CD1c-positive myeloid dendritic cell (primary cell): ENCODE measurements at regions not wholly inside any gene's neighbourhood (a gene's known extent, or its start where the extent isn't known, plus 50 kb on each side); places are given as distances from the start of the nearest gene placed in this dataset.

Experiments
- DNase-seq: peaks from one replicate; pipeline ENCODE4 v3.0.0-alpha.2; 2016; ENCODE audit errors: extremely low spot score

DNA sequence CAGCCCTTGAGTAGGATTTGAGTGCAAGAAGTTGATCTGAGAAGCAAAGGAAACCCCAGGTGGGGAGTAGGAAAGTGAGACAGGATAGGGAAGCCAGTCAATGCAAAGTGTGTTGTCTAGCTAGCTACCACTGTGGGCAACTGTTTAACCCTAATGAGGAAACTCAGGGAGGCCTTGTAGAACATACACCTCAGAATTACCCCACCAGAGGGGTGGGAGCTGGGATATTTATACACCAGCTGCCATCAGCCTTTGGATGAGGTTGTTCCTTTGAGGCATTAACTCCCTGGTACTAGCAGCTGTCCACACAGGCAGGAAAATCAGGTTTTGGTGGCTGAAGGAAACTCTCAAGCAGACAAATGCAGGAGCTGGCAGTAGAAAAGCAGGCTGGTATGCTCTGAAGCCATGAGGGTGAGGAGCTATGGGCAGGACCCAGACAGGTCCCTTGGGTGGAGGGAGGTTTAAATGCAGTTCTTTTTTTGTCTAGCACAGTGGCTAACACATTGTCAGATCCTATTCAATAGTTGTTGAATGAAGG lies 60.1 kb upstream of the ARID5B start:
- DNase-seq = no peak

DNA sequence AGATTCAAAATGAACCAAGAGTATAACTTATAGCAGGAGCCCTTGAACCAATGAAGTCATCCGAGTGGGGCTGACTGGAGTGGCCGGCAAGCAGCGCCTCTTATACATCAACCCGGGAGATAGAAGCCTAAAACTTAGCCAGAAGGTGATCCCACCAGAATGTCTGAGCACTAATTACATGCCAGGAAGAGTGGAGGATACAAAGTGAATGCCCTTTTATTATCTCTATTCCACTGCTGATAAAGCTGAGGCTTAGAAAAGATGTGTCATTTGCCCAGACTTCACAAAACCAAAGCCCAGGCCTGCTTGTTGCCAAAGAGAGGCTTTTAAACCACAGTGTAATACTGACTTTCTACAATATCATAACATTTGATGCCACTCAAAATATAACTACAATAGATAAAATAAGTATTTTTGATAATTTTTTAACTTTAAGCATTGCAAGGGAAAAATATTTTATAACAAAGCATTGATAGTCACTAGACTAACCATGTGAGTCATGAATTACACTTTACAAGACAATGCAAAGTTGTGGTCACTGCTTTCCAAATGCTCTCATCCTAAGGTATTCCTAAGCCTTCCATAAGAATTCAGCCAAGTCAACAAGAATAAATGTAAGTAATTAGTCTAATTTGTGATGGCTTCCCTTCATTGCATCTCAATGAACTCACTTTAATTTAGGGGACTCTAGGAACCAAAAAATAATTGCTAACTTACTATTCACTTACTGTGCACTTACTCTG lies 58.6 kb upstream of the ARID5B start:
- no peak for DNase-seq

DNA sequence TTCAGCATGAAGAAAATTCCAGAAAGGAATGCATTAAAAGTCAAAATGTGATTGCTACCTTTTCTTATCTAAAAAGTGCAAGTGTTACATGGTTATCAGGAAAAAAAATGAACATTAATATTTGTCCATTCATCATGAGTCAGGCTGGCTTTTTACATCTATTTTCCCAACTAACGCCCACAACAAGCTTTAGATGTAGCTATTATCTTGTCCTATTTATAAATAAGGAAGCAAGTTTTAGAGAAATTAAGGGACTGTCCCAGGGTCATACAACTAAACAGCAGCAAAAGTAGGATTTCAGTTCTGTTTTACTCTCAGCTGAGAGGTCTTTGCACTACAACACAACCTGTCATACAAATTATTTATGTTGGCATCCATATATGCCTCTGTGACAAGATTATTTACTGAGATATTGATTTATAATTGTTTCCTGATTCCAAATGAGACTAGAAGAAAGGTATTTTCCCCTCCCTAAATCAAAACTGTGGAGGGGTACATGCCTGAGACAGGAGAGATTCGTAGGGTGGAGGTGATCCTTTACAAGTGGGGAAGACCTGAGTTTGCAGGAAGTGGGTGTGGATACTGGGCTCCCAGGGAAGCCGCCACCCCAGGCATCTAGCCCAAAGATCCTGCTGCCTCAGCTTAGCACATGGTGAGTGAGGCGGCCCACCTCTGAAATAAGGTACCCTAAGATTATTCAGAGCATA lies 57.2 kb upstream of the ARID5B start:
- DNase-seq = peak; percentile 76

DNA sequence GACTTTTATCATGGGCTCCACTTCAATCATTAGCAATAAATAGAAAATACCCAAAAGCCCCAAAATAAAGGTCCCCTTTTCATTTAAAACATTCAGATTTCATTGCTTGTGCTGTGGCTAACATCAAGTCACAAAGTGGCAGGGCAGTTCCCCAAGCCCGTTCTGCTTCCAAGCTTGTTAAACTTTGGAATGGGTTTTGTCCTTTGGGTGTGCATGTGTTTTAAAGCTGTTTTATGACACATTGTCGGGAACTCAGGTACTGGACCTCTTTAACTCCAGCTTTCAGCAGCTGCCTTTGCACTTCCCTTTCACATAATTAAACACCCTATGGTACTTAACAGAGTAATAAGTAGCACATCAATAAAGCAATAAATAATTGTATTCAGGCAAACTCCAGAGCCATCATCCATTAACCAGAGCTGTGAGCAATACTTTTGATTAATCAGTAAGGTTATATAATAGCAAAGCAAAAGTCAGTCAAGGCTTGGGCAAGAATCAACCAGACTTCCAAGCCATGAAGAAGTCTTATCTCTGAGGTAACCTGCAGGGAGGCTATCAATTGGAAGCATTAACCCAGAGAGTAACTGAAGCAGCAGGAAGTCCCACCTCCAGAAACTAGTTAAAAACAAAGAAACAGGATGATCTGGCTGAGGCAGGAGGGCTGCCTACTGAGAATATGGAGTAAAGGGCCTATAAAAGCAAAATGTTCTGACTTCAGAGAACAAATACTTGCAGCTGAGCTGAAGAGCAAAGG lies 56.1 kb upstream of the ARID5B start:
- DNase-seq = no peak

DNA sequence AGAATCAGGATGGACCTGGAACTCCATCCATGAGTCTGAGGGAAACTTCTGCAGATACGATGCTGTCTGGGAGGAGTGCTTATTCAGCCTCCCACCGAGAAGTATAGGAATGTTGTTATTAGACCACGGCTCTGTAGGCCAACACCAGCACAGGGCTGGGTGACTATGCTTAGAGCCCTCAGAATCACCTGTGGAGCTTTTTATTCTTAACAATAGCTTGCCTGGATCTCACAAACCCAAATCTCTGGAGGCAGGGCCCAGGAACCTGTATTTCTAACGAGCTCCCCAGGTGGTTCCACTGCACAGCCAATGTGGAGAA lies 55.6 kb upstream of the ARID5B start:
- DNase-seq = no peak

DNA sequence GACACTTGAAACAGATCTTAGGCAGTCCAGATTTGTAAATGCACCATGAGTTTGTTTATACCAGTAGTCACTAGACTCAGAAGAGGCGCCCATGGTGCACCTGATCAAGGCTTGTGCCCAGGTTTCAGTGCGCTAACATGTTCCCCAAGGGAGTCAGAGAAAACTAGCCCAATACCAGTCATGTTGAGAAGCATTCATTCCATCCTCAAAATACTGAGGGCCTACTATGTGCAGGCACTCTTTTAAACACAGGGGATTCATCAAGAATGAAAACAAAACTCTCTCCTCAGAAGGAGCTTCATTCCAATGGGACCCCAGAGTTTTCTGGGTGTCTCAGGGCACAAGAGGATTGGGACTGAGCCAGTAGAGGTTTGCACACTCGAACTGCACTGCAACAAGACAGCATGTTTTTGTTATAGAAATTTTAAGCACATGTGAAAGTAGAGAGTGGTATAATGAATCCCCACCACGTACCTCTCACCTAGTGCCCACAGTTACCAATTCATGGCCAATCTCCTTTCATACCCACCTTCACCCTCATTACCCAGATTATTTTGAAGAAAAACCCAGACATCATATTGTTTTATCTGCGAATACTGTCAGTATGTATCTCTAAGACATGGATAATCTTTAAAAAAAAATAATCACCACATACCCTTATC lies 55.0 kb upstream of the ARID5B start:
- no peak for DNase-seq

DNA sequence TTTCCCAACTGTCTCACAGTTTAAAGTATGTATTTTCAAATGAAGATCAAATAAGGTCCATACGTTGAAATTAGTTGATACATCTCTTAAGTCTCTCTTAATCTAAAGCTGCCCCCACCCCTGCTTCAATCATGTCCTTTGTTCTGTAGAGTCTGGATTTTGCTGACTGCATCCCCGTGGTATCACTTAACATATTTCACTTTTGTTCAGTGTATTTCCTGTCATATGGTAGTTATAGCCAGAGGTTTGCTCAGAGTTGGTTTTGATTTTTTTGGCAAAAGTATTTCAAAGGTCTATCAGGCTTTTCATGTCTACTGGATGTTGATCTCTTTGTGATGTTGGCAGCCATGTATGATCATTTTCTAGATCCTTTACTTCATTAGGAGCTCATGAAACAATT lies 54.4 kb upstream of the ARID5B start:
- no peak for DNase-seq

DNA sequence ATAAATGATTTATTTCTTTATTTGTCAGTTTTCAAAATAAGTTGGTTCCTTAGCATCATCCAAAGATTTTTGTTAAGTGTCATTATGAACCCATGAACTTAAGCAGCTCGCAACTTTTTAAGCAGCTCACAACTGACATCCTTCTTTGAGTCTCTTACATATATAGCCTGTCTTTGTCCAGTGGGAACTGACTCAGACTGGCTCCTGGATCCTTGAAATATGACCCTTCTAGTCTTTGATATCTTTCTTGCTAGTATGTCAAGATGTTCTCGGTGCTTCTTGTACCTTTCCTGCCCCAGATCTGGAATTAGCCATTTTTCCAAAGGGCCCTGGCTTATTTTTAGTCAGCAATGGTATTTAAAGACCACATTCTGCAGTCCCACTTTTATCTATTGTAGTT lies 53.9 kb upstream of the ARID5B start:
- no peak for DNase-seq

DNA sequence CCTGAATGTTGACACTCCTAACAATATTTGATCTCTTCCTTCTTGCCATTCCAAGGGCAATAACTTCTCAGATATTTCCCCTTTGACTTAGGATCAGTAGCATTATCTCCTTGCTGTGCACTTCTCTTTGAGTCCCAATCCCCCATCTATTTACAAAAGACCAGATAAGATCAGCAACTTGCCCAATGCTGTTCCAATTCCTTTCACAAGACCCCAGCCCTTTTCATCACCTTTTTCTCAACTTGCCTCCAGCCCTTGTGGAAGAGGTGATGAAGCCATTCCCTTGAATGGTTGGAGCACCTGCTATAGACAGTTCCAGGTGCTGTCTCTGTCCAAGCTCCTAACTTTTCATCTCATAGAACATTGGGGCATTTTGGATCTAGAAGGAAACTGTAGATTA lies 51.1 kb upstream of the ARID5B start:
- DNase-seq = no peak
